HepG2 (cell line): ENCODE measurements at regions not wholly inside any gene's neighbourhood (a gene's known extent, or its start where the extent isn't known, plus 50 kb on each side); places are given as distances from the start of the nearest gene placed in this dataset.

ENCODE experiments used
- ATAC-seq: fragments of 200-7000 bp; cut with Tn5 transposase; 3 replicates; pipeline ENCODE4 v1.9.1; 2020; ENCODE audit warnings: mild to moderate bottlenecking, moderate library complexity
- BruUV-seq: library from RNA; stranded (reverse); fragments of 400-500 nt; replicated peaks from 2 replicates; lab custom pipeline; 2021; lab: Mats Ljungman, UMichigan
- CTCF ChIA-PET: fragments of 300-600 bp; formaldehyde crosslinking; extraction: SDS; loops from one replicate; lab custom pipeline; 2021; ENCODE audit warnings: low total read pairs, inconsistent platforms, low intra/inter-chr PET ratio; lab: Yijun Ruan, JAX
- POLR2A ChIA-PET: fragments of 350-600 bp; sonication (Branson Sonifier 250); formaldehyde crosslinking; loops from one replicate; lab custom pipeline; 2020; ENCODE audit warnings: antibody characterized with exemption, inconsistent platforms; lab: Yijun Ruan, JAX
- DNase-seq: peaks from one replicate; pipeline ENCODE4 v3.0.0-alpha.2; 2015; ENCODE audit warnings: low spot score
- FAIRE-seq: peaks from 3 replicates; lab custom pipeline; 2011; peaks lifted over from hg19 to GRCh38; lab: Jason Lieb, UNC
- H2AFZ ChIP-seq: one replicate; pipeline ENCODE4 v1.6.1; 2011; ENCODE audit warnings: low read length, inconsistent platforms
- H3K27ac ChIP-seq: fragments of 300-600 bp; 3 replicates; pipeline ENCODE4 v1.8.0; 2011; ENCODE audit warnings: mixed run types, mild to moderate bottlenecking, mixed read lengths, low read length, inconsistent platforms; ENCODE audit not compliant: insufficient read depth; ENCODE audit errors: extremely low read length
- H3K27me3 ChIP-seq, 2 experiments: fragments of 200-600 bp in 1 of 2; 2 replicates in 1 of 2; 3 replicates in 1 of 2; pipeline versions ENCODE4 v1.6.0 to v1.8.0; 2011; ENCODE audit warnings: low read length in 2 of 2, mild to moderate bottlenecking in 2 of 2, moderate library complexity in 2 of 2, inconsistent platforms in 1 of 2; ENCODE audit not compliant: insufficient read depth in 2 of 2, control insufficient read depth in 1 of 2
- H3K36me3 ChIP-seq, 2 experiments: fragments of 200-600 bp in 1 of 2; replicated peaks in 1 of 2; 2 replicates in 1 of 2; 3 replicates in 1 of 2; pipeline versions ENCODE4 v1.5.1 to v1.8.0; 2011; ENCODE audit warnings: low read length in 2 of 2, inconsistent platforms in 1 of 2; ENCODE audit not compliant: insufficient read depth in 2 of 2, control insufficient read depth in 1 of 2
- H3K4me1 ChIP-seq: 2 replicates; pipeline ENCODE4 v1.5.1; 2012; ENCODE audit warnings: low read length, inconsistent platforms; ENCODE audit not compliant: insufficient read depth
- H3K4me2 ChIP-seq: 2 replicates; pipeline ENCODE4 v1.6.0; 2011; ENCODE audit warnings: low read depth, low read length, inconsistent platforms
- H3K4me3 ChIP-seq, 3 experiments: fragments of 200-600 bp in 1 of 3; sonication (generic), shearing (Covaris generic) in 1 of 3; replicated peaks in 1 of 3; 2 replicates each; pipeline ENCODE4 v1.5.1; 2011 to 2016; ENCODE audit warnings: low read length in 3 of 3, inconsistent platforms in 2 of 3, low read depth in 2 of 3, mild to moderate bottlenecking in 2 of 3, control low read depth in 1 of 3, mixed read lengths in 1 of 3; ENCODE audit not compliant: insufficient read depth in 1 of 3
- H3K79me2 ChIP-seq: one replicate; pipeline ENCODE4 v1.6.1; 2011; ENCODE audit warnings: low read length, inconsistent platforms; ENCODE audit not compliant: insufficient read depth
- H3K9ac ChIP-seq: 2 replicates; pipeline ENCODE4 v1.6.0; 2011; ENCODE audit warnings: mild to moderate bottlenecking, low read depth, low read length, inconsistent platforms; ENCODE audit not compliant: insufficient read depth
- H3K9me3 ChIP-seq: 2 replicates; pipeline ENCODE4 v1.5.1; 2012; ENCODE audit warnings: mild to moderate bottlenecking, low read length
- H4K20me1 ChIP-seq: 2 replicates; pipeline ENCODE4 v1.6.0; 2011; ENCODE audit warnings: inconsistent platforms, mild to moderate bottlenecking, low read length, moderate library complexity; ENCODE audit not compliant: insufficient read depth
- MAFF ChIP-seq: IDR thresholded peaks from 2 replicates; pipeline ENCODE4 v1.6.1; 2011; ENCODE audit warnings: low read depth, low read length, improper control_type of control experiment
- MAFK ChIP-seq, 2 experiments: IDR thresholded peaks in 1 of 2; conservative IDR thresholded peaks in 1 of 2; 2 replicates each; pipeline ENCODE4 v1.6.1; 2011; ENCODE audit warnings: improper control_type of control experiment in 2 of 2, low read length in 2 of 2
- MIER2 ChIP-seq: IDR thresholded peaks from 2 replicates; pipeline ENCODE4 v1.6.1; 2016; ENCODE audit warnings: missing biosample characterization, missing genetic modification reagents
- SNRNP70 ChIP-seq: fragments of 200-400 bp; formaldehyde crosslinking; IDR thresholded peaks from 2 replicates; pipeline ENCODE4 v1.6.1; 2017; ENCODE audit warnings: mild to moderate bottlenecking, low read depth, low read length, moderate library complexity
- ZBTB20 ChIP-seq: sonication (generic); formaldehyde crosslinking; IDR thresholded peaks from 2 replicates; pipeline ENCODE4 v1.8.1; 2023; ENCODE audit warnings: missing genetic modification reagents, low read depth, mild to moderate bottlenecking, borderline replicate concordance
- ZFP41 ChIP-seq: sonication (generic); formaldehyde crosslinking; IDR thresholded peaks from 2 replicates; pipeline ENCODE4 v1.4.0; 2020; ENCODE audit warnings: mild to moderate bottlenecking, missing genetic modification reagents, borderline replicate concordance
- ZNF10 ChIP-seq: sonication (generic); formaldehyde crosslinking; IDR thresholded peaks from 2 replicates; pipeline ENCODE4 v1.4.0; 2020; ENCODE audit warnings: mild to moderate bottlenecking, low read depth, missing genetic modification reagents, borderline replicate concordance
- ZNF205 ChIP-seq: IDR thresholded peaks from 2 replicates; pipeline ENCODE4 v1.6.1; 2018; ENCODE audit warnings: missing biosample characterization, missing genetic modification reagents
- ZNF367 ChIP-seq: sonication (generic); formaldehyde crosslinking; IDR thresholded peaks from 2 replicates; pipeline ENCODE4 v1.4.0; 2020; ENCODE audit warnings: missing genetic modification reagents, borderline replicate concordance
- ZNF550 ChIP-seq: sonication (generic); formaldehyde crosslinking; IDR thresholded peaks from 2 replicates; pipeline ENCODE4 v1.4.0; 2020; ENCODE audit warnings: mild to moderate bottlenecking, missing genetic modification reagents, borderline replicate concordance
- ZNF619 ChIP-seq: sonication (generic); formaldehyde crosslinking; IDR thresholded peaks from 2 replicates; pipeline ENCODE4 v1.4.0; 2020; ENCODE audit warnings: mild to moderate bottlenecking, missing genetic modification reagents
- WGBS: methylation state at CpG from one replicate; pipeline ENCODE4 v1.1.6; 2017; ENCODE audit warnings: low lambda C conversion rate; 5-methylcytosine and 5-hydroxymethylcytosine counted together
- in situ Hi-C: cut with HindIII; loops from 2 replicates; pipeline ENCODE4 v1.10.0; 2017; ENCODE audit warnings: low pct_unique_long_range_greater_than_20kb; ENCODE audit not compliant: extremely low pct_ligation_motif_present
- intact Hi-C: fragments of 100-400 bp; cut with micrococcal nuclease; formaldehyde crosslinking; loops from one replicate; pipeline ENCODE4 v1.10.0; 2022; ENCODE audit not compliant: unreplicated experiment

GRCh38 chr9:96069629-96070220 is 194.2 kb downstream of the ERCC6L2 start:
- ATAC-seq (no peak), DNase-seq (no peak), FAIRE-seq (no peak)
- ChIA-PET POLR2A (no interaction called here), CTCF (no interaction called here)
- no peaks in the 10 kb centered on the region for H3K36me3 ChIP-seq
- no peaks in the 10 kb centered on the region for H4K20me1 ChIP-seq
- BruUV-seq = no TSS peak
- no peak overlapping the region for H3K9ac ChIP-seq
- no peaks in the 10 kb centered on the region for H3K9me3 ChIP-seq
- TF ChIP-seq ZBTB20 (CRISPR knock-in tag) (no peak), SNRNP70 (no peak), MAFK (conservative IDR thresholded peaks at IDR 0.05 in 1 of 2, IDR thresholded peaks at IDR 0.05 in 1 of 2; ENCODE audit: low read length in 2 of 2) (peak; percentile 39 to 46; a peak in 2 of 4 replicates), MIER2 (no peak), MAFF (0 out of 2 replicates have a peak, but pooled peaks have one; percentile 29), ZNF550 (CRISPR knock-in tag) (no peak), ZNF10 (CRISPR knock-in tag) (no peak), ZNF619 (CRISPR knock-in tag) (no peak), ZNF367 (CRISPR knock-in tag) (no peak), ZFP41 (no peak), ZNF205 (CRISPR knock-in tag) (no peak)
- intact Hi-C loops = loop anchor here (10.0 kb wide), 2 partner anchors 145 to 555 kb away; partner anchors contain the start of gene PTCH1
- no peaks in the 10 kb centered on the region for H3K79me2 ChIP-seq
- no peak overlapping the region for H3K4me2 ChIP-seq
- no peak overlapping the region for H3K4me3 ChIP-seq
- WGBS = 57% methylated on average over 8 of the region's 8 CpGs
- no peak overlapping the region for H2AFZ ChIP-seq
- H3K27ac ChIP-seq = no peak overlapping the region
- in situ Hi-C loops = no loop called here
- H3K4me1 ChIP-seq = peaks cover 2% of the 10 kb centered on the region; the same call in 1 of the 2 replicates
- peaks cover 1 to 23% of the 10 kb centered on the region in 2 experiments; a peak in 3 of 5 replicates for H3K27me3 ChIP-seq
